ENCODE measurements at regions not wholly inside any gene's neighbourhood (a gene's known extent, or its start where the extent isn't known, plus 50 kb on each side); places are given as distances from the start of the nearest gene placed in this dataset.

GRCh38 chr7:43037531-43037930 lies 74.9 kb upstream of the HECW1 start:
- TF ChIP-seq ZNF274 (IDR thresholded peaks at IDR 0.05; ENCODE audit: low read depth, low read length) = no peak
- TF ChIP-seq YY1 (IDR thresholded peaks at IDR 0.05; ENCODE audit: insufficient read depth, insufficient read length) = no peak
- TF ChIP-seq SUZ12 (IDR thresholded peaks at IDR 0.05; ENCODE audit: extremely low read depth, insufficient read depth, insufficient read length) = no peak
